ENCODE measurements at regions not wholly inside any gene's neighbourhood (a gene's known extent, or its start where the extent isn't known, plus 50 kb on each side); places are given as distances from the start of the nearest gene placed in this dataset.

GRCh38 chr4:89618151-89618550 is 218.8 kb downstream of the SNCA start:
- H3K4me2 ChIP-seq (ENCODE audit: insufficient read depth, insufficient read length, low read length): no peak overlapping the region
- no peak overlapping the region for H3K27ac ChIP-seq (ENCODE audit: insufficient read length, low read depth, low read length)
- no peak overlapping the region for H3K23ac ChIP-seq (ENCODE audit: insufficient read length, low read depth, low read length)
- H3K9ac ChIP-seq (ENCODE audit: extremely low read depth, insufficient read length, low read length): no peak overlapping the region
- H3K14ac ChIP-seq (ENCODE audit: insufficient read depth, low read length): no peak overlapping the region
- H2BK5ac ChIP-seq (ENCODE audit: insufficient read length, low read length): no peak overlapping the region
- no peak for DNase-seq
- H2BK15ac ChIP-seq (ENCODE audit: low read depth, low read length): no peak overlapping the region
- H3K56ac ChIP-seq (ENCODE audit: insufficient read length, low read depth, low read length): no peak overlapping the region
- H4K8ac ChIP-seq (replicated peaks; ENCODE audit: insufficient read length, low read depth, low read length): no peak overlapping the region
- no peaks in the 10 kb centered on the region for H3K79me2 ChIP-seq (ENCODE audit: insufficient read depth, low read length)
- no peaks in the 10 kb centered on the region for H4K20me1 ChIP-seq (ENCODE audit: control insufficient read depth, insufficient read depth, insufficient read length)
- TF ChIP-seq CTCF (conservative IDR thresholded peaks at IDR 0.05): no peak
- H2BK12ac ChIP-seq (ENCODE audit: insufficient read length, low read depth, low read length): no peak overlapping the region
- no CpG with 5 or more reads among the region's 2 CpGs for WGBS (ENCODE audit: extremely low coverage, insufficient read length, low lambda C conversion rate)
- H3K9me3 ChIP-seq (ENCODE audit: control insufficient read depth, low read depth, low read length): no peaks in the 10 kb centered on the region
- H3K4ac ChIP-seq (ENCODE audit: low read depth, low read length): no peak overlapping the region
- no peak overlapping the region for H2BK20ac ChIP-seq (ENCODE audit: low read depth, low read length, poor library complexity, severe bottlenecking)
- H2AK5ac ChIP-seq (ENCODE audit: insufficient read length, low read length): no peak overlapping the region
- no peak overlapping the region for H2AFZ ChIP-seq (ENCODE audit: low read length)
- no peak overlapping the region for H3K27ac Mint-ChIP-seq
- no peak overlapping the region for H4K91ac ChIP-seq (ENCODE audit: insufficient read length, low read depth, low read length)
- H3T11ph ChIP-seq (ENCODE audit: low read length): no peak overlapping the region
- H3K79me1 ChIP-seq (ENCODE audit: insufficient read depth, low read depth, low read length, poor library complexity, severe bottlenecking): no peaks in the 10 kb centered on the region
- H3K4me1 Mint-ChIP-seq: peaks cover 14 to 15% of the 10 kb centered on the region in 2 experiments
- H3K4me3 Mint-ChIP-seq: no peak overlapping the region
- no peaks in the 10 kb centered on the region for H3K36me3 Mint-ChIP-seq (ENCODE audit: insufficient read depth in 1 of 3, low read depth in 3 of 3)
- H3K18ac ChIP-seq (ENCODE audit: insufficient read length, low read depth, low read length): no peak overlapping the region
- H3K23me2 ChIP-seq (ENCODE audit: insufficient read length, low read depth, low read length, poor library complexity, severe bottlenecking): no peaks in the 10 kb centered on the region
- no peaks in the 10 kb centered on the region for H3K27me3 ChIP-seq (ENCODE audit: insufficient read depth, low read length)
- no peak overlapping the region for H4K5ac ChIP-seq (ENCODE audit: insufficient read length, low read depth, low read length)
- no peaks in the 10 kb centered on the region for H3K27me3 Mint-ChIP-seq (ENCODE audit: low read depth)
- no peaks in the 10 kb centered on the region for H3K9me3 Mint-ChIP-seq
- H3K4me1 ChIP-seq (ENCODE audit: insufficient read depth, low read length): no peaks in the 10 kb centered on the region
- no peak overlapping the region for H2BK120ac ChIP-seq (ENCODE audit: low read depth, low read length, poor library complexity, severe bottlenecking)

Data from H9 (cell line).